ENCODE measurements at regions not wholly inside any gene's neighbourhood (a gene's known extent, or its start where the extent isn't known, plus 50 kb on each side); places are given as distances from the start of the nearest gene placed in this dataset.
"Not testable (repeated sequence)": the region's sequence is repeated elsewhere in the genome, so short reads cannot be mapped to it uniquely, and the experiment has no call there.

DNA sequence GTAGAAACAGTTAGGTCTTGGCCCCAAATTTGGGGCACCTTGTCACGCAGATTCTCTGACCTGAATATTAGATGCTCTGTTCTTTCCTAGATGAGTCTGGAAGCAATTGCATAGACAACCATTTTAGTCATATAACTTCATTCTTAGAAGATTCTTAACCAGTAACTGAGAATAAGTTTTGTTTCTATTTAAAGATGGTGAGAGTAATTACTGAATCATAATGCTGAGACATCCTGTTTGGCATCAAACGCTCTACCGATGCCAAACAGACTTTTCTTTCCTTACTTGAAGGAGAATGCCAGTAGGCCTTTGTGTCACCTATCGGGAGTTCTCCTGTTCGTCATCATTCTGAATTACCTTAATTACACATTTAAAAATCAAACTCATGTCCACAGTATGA is 131.6 kb upstream of the ID4 start:
- DNase-seq (ENCODE audit: low read depth in 4 of 4, low spot score in 3 of 4), result no peak

- DNase-seq (ENCODE audit: low read depth in 4 of 4, low spot score in 3 of 4), result no peak
These were observed 125.0 kb upstream of the ID4 start for GRCh38 chr6:19712012-19712688.

DNA sequence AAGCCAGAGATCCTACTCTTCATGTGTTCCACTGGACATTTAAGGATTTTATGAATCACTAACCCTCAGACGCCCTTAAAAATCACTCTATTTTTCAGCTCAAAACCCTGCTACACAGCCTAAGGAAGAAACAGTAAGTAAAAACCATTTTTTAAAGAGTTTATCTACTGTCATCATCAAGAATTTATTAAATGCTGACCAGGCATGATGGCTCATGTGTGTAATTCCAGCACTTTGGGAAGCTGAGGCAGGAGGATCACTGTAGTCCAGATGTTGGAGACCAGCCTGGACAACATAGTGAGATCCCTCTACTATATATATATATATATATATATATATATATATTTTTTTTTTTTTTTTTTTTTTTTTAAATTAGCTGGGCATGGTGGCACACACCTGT is 124.2 kb upstream of the ID4 start:
- DNase-seq (ENCODE audit: low read depth in 4 of 4, low spot score in 3 of 4), result no peak

DNA sequence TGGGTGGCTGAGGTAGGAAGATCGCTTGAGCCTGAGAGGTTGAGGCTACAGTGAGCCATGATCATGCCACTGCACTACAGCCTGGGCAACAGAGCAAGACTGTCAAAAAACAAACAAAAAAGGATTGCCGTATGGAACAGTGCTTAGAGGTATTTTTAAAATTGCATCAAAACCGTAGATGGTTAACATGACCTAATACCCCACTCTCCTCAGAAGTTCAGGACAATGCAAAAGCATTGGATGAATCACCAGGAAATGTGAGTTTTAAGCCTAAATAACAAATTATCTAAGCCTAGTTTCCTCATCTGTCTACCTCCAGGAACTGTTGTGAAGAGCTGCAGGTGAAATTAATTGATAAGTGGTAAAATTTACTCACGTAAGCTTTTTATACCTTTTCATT is 123.8 kb upstream of the ID4 start:
- no peak for DNase-seq (ENCODE audit: low read depth in 4 of 4, low spot score in 3 of 4)

GRCh38 chr6:19713984-19714383 is 123.2 kb upstream of the ID4 start:
- DNase-seq (ENCODE audit: low read depth in 4 of 4, low spot score in 3 of 4), result no peak

DNA sequence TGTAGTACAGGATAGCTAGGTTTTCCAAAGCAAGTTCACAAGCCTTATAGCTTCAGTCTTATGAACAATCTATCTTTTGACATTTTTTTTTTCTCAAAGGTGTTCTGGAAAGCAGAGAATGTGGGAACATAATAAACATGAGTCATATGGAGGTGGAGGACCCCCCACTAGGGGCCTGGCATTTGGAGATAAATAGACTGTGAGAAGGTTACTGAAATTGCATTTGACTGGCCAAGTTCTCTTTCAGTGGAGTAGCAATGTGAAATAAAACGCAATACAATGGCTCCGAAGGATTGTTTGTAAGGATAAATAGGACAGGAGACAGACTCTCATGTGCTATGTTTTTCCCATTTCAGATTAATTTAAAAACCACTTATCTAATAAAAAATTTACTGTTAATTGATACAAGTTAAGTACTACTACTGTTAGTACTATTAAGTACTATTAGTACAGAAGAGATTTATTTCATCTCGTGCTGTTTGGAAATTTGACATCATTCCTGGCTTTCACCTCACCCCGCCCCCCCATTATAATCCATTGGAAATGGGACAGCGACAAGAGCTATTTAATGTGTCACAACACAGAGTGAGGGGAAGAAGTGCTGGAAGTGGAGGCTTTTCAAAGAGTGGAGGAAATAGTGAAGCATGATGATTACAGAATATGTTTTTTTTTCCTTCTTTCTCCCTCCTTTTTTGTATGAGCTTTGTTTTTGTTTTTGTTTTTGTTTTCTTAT is 122.6 kb upstream of the ID4 start:
- no peak for DNase-seq (ENCODE audit: low read depth in 4 of 4, low spot score in 3 of 4)

GRCh38 chr6:19715167-19715551 is 122.0 kb upstream of the ID4 start:
- no peak for DNase-seq (ENCODE audit: low read depth in 4 of 4, low spot score in 3 of 4)

- DNase-seq (ENCODE audit: low read depth in 4 of 4, low spot score in 3 of 4), result peak in 2 of 4 donors; percentile 22 to 24
These were observed 117.5 kb upstream of the ID4 start for GRCh38 chr6:19719691-19720128.

- DNase-seq (ENCODE audit: low read depth in 4 of 4, low spot score in 3 of 4), result no peak
These were observed 115.3 kb upstream of the ID4 start for GRCh38 chr6:19721766-19722377.

DNA sequence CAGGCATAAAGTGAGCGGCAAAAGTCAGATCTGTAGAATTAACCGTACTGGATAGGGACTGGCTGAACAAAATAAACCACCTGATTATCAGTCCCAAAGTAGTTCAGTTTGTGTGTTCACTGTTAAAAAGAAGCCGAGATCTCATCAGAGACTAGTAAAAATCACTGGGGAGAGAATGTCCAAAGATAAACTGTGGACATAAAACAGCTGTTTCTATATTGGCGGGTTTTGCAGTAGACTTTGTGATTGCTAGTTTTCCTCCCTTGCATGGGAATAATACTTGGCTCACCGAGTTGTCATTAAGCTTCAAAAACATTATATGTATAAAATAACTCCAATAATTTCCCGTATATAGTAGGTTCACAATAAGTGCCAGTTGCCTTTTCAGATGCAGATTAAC is 114.2 kb upstream of the ID4 start:
- no peak for DNase-seq (ENCODE audit: low read depth in 4 of 4, low spot score in 3 of 4)

GRCh38 chr6:19723545-19723944 is 113.6 kb upstream of the ID4 start:
- no peak for DNase-seq (ENCODE audit: low read depth in 4 of 4, low spot score in 3 of 4)

GRCh38 chr6:19725436-19725835 is 111.7 kb upstream of the ID4 start:
- DNase-seq (ENCODE audit: low read depth in 4 of 4, low spot score in 3 of 4), result not testable (repeated sequence)

GRCh38 chr6:19731282-19731681 is 105.9 kb upstream of the ID4 start:
- no peak for DNase-seq (ENCODE audit: low read depth in 4 of 4, low spot score in 3 of 4)

GRCh38 chr6:19734061-19734460 is 103.1 kb upstream of the ID4 start:
- no peak for DNase-seq (ENCODE audit: low read depth in 4 of 4, low spot score in 3 of 4)

GRCh38 chr6:19734519-19734918 is 102.7 kb upstream of the ID4 start:
- DNase-seq (ENCODE audit: low read depth in 4 of 4, low spot score in 3 of 4), result no peak

DNA sequence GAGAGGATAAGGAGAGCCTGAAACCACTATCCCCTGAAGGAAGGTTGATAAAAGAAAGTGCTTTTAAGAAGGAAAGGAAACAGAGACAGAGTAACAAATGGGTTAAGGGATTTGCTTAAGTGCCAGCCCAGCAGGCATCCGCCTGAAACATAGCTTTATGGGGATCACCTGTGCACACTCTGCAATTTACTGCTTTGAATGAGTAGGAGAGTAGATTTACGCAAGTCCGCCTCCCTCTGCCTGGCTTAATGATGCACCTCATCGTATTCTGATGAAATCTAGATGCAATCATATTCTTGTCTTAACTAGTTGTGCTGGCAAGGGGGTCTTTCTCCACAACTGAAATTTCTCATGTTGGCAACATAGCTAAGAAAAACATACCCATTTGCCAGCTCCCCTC is 101.1 kb upstream of the ID4 start:
- no peak for DNase-seq (ENCODE audit: low read depth in 4 of 4, low spot score in 3 of 4)

DNA sequence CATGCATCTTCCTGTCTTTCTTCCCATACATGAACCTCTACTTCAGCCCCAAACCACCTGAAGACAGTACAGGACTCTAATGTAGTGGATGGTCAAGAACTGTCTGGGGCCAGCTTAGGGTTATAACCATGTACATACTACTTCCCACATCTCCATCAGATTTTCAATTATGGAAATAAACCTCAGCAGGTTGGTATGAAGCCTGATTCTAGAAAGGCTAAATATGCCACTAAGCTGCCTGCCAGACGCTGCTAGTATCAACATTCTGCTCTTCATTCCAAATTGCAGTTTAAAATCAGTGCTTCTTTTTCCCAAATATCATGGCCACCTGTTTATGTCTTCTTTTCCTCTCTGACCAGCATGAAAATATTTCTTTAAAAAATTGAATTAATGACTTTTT is 99.2 kb upstream of the ID4 start:
- no peak for DNase-seq (ENCODE audit: low read depth in 4 of 4, low spot score in 3 of 4)

GRCh38 chr6:19749722-19750121 is 87.4 kb upstream of the ID4 start:
- no peak for DNase-seq (ENCODE audit: low read depth in 4 of 4, low spot score in 3 of 4)

- DNase-seq (ENCODE audit: low read depth in 4 of 4, low spot score in 3 of 4), result no peak
These were observed 84.4 kb upstream of the ID4 start for GRCh38 chr6:19752746-19753145.

DNA sequence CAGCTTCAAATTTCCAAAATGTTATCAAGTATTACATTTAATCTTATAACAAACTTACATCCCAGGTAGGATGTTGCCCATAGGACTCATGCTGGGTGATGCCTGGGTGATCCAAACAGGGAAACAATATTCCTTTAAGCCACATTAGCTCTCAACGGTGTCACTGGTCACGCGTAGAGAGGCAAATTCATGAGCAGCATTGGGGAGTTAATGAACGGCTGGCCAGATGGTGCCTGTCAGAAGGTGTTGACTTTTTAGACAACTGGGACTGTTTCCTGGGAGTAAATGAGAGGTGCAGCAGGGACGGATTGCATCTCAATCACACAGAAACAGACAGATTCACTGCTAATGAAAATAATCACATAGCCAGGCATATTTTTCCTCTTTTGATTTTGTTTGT is 83.3 kb upstream of the ID4 start:
- DNase-seq (ENCODE audit: low read depth in 4 of 4, low spot score in 3 of 4), result peak; percentile 45 to 63 (median 50)

- no peak for DNase-seq (ENCODE audit: low read depth in 4 of 4, low spot score in 3 of 4)
These were observed 82.5 kb upstream of the ID4 start for GRCh38 chr6:19754686-19755085.

GRCh38 chr6:19755181-19755580 is 82.0 kb upstream of the ID4 start:
- DNase-seq (ENCODE audit: low read depth in 4 of 4, low spot score in 3 of 4), result no peak
